H9 (cell line): ENCODE measurements at regions not wholly inside any gene's neighbourhood (a gene's known extent, or its start where the extent isn't known, plus 50 kb on each side); places are given as distances from the start of the nearest gene placed in this dataset.

Experiments used
- DNase-seq: peaks from one replicate; pipeline ENCODE4 v3.0.0-alpha.2; 2017
- H2AFZ ChIP-seq: one replicate; pipeline ENCODE4 v1.6.1; 2013; ENCODE audit warnings: mild to moderate bottlenecking, low read length, control low read depth, moderate library complexity
- H2AK5ac ChIP-seq: 2 replicates; pipeline ENCODE4 v1.6.1; 2013; ENCODE audit warnings: low read length, control low read depth, mixed read lengths; ENCODE audit not compliant: insufficient read length
- H2BK120ac ChIP-seq: one replicate; pipeline ENCODE4 v1.6.1; 2013; ENCODE audit warnings: low read depth, mild to moderate bottlenecking, low read length, control low read depth, inconsistent platforms; ENCODE audit not compliant: poor library complexity, severe bottlenecking
- H2BK12ac ChIP-seq: 2 replicates; pipeline ENCODE4 v1.6.1; 2013; ENCODE audit warnings: low read length, control low read depth, mixed read lengths, low read depth; ENCODE audit not compliant: insufficient read length
- H2BK15ac ChIP-seq: 2 replicates; pipeline ENCODE4 v1.6.1; 2013; ENCODE audit warnings: low read depth, low read length, control low read depth
- H2BK20ac ChIP-seq: one replicate; pipeline ENCODE4 v1.6.1; 2013; ENCODE audit warnings: low read depth, mild to moderate bottlenecking, low read length, control low read depth, inconsistent platforms; ENCODE audit not compliant: poor library complexity, severe bottlenecking
- H2BK5ac ChIP-seq: 2 replicates; pipeline ENCODE4 v1.6.1; 2013; ENCODE audit warnings: low read length, control low read depth, mixed read lengths; ENCODE audit not compliant: insufficient read length
- H3K14ac ChIP-seq: 2 replicates; pipeline ENCODE4 v1.6.1; 2013; ENCODE audit warnings: low read length, control low read depth; ENCODE audit not compliant: insufficient read depth
- H3K18ac ChIP-seq: 2 replicates; pipeline ENCODE4 v1.6.1; 2013; ENCODE audit warnings: low read depth, mild to moderate bottlenecking, mixed read lengths, low read length, control low read depth; ENCODE audit not compliant: insufficient read length
- H3K23ac ChIP-seq: 2 replicates; pipeline ENCODE4 v1.6.1; 2013; ENCODE audit warnings: low read length, control low read depth, mixed read lengths, low read depth; ENCODE audit not compliant: insufficient read length
- H3K23me2 ChIP-seq: 2 replicates; pipeline ENCODE4 v1.6.1; 2013; ENCODE audit warnings: low read depth, mild to moderate bottlenecking, mixed read lengths, low read length, control low read depth; ENCODE audit not compliant: insufficient read length, poor library complexity, severe bottlenecking
- H3K27ac ChIP-seq: 2 replicates; pipeline ENCODE4 v1.5.1; 2013; ENCODE audit warnings: low read length, control low read depth, mixed read lengths, low read depth; ENCODE audit not compliant: insufficient read length
- H3K27me3 ChIP-seq: 2 replicates; pipeline ENCODE4 v1.6.1; 2013; ENCODE audit warnings: low read length, control low read depth, inconsistent platforms; ENCODE audit not compliant: insufficient read depth
- H3K4ac ChIP-seq: 2 replicates; pipeline ENCODE4 v1.6.1; 2013; ENCODE audit warnings: low read depth, mild to moderate bottlenecking, control low read depth, inconsistent platforms, low read length, moderate library complexity
- H3K4me1 ChIP-seq: 2 replicates; pipeline ENCODE4 v1.6.1; 2013; ENCODE audit warnings: low read length, control low read depth, inconsistent platforms; ENCODE audit not compliant: insufficient read depth
- H3K4me2 ChIP-seq: 2 replicates; pipeline ENCODE4 v1.6.1; 2013; ENCODE audit warnings: low read length, control low read depth, mixed read lengths; ENCODE audit not compliant: insufficient read length, insufficient read depth
- H3K56ac ChIP-seq: 2 replicates; pipeline ENCODE4 v1.6.1; 2013; ENCODE audit warnings: low read depth, mild to moderate bottlenecking, mixed read lengths, low read length, control low read depth; ENCODE audit not compliant: insufficient read length
- H3K79me1 ChIP-seq: 2 replicates; pipeline ENCODE4 v1.6.1; 2013; ENCODE audit warnings: low read depth, mild to moderate bottlenecking, moderate library complexity, low read length, control low read depth, inconsistent platforms; ENCODE audit not compliant: insufficient read depth, poor library complexity, severe bottlenecking
- H3K79me2 ChIP-seq: 2 replicates; pipeline ENCODE4 v1.6.1; 2013; ENCODE audit warnings: low read length, control low read depth, inconsistent platforms; ENCODE audit not compliant: insufficient read depth
- H3K9ac ChIP-seq: 2 replicates; pipeline ENCODE4 v1.6.1; 2013; ENCODE audit warnings: low read length, control low read depth, mixed read lengths; ENCODE audit not compliant: insufficient read length; ENCODE audit errors: extremely low read depth
- H3K9me3 ChIP-seq: one replicate; pipeline ENCODE4 v1.6.1; 2013; ENCODE audit warnings: low read depth, low read length, inconsistent platforms; ENCODE audit not compliant: control insufficient read depth
- H3T11ph ChIP-seq: one replicate; pipeline ENCODE4 v1.6.1; 2013; ENCODE audit warnings: mild to moderate bottlenecking, low read length, control low read depth, inconsistent platforms
- H4K20me1 ChIP-seq: one replicate; pipeline ENCODE4 v1.6.1; 2013; ENCODE audit not compliant: control insufficient read depth, insufficient read length, insufficient read depth
- H4K5ac ChIP-seq: 2 replicates; pipeline ENCODE4 v1.6.1; 2013; ENCODE audit warnings: low read depth, mild to moderate bottlenecking, mixed read lengths, low read length, control low read depth; ENCODE audit not compliant: insufficient read length
- H4K8ac ChIP-seq: replicated peaks from 2 replicates; pipeline ENCODE4 v1.6.1; 2013; ENCODE audit warnings: low read length, control low read depth, mixed read lengths, low read depth; ENCODE audit not compliant: insufficient read length
- H4K91ac ChIP-seq: 2 replicates; pipeline ENCODE4 v1.6.1; 2013; ENCODE audit warnings: low read depth, mild to moderate bottlenecking, moderate library complexity, mixed read lengths, low read length, control low read depth; ENCODE audit not compliant: insufficient read length
- H3K27ac Mint-ChIP-seq, 3 experiments: 2 replicates in 2 of 3; 3 replicates in 1 of 3; pipeline ENCODE4 v1.8.0; 2020 to 2021; ENCODE audit warnings: mixed read lengths in 3 of 3, mild to moderate bottlenecking in 1 of 3, moderate library complexity in 1 of 3
- H3K27me3 Mint-ChIP-seq: 2 replicates; pipeline ENCODE4 v1.8.0; 2021; ENCODE audit warnings: low read depth, mild to moderate bottlenecking, moderate library complexity, mixed read lengths
- H3K36me3 Mint-ChIP-seq, 3 experiments: 2 replicates in 2 of 3; 3 replicates in 1 of 3; pipeline ENCODE4 v1.8.0; 2020 to 2021; ENCODE audit warnings: low read depth in 3 of 3, mixed read lengths in 3 of 3; ENCODE audit not compliant: insufficient read depth in 1 of 3
- H3K4me1 Mint-ChIP-seq, 2 experiments: 2 replicates each; pipeline ENCODE4 v1.8.0; 2020; ENCODE audit warnings: mixed read lengths in 2 of 2
- H3K4me3 Mint-ChIP-seq, 2 experiments: 2 replicates in 1 of 2; 3 replicates in 1 of 2; pipeline ENCODE4 v1.8.0; 2020 to 2021; ENCODE audit warnings: mild to moderate bottlenecking in 2 of 2, mixed read lengths in 2 of 2, moderate library complexity in 1 of 2
- H3K9me3 Mint-ChIP-seq, 2 experiments: 2 replicates in 1 of 2; 3 replicates in 1 of 2; pipeline ENCODE4 v1.8.0; 2020; ENCODE audit warnings: mild to moderate bottlenecking in 2 of 2, mixed read lengths in 2 of 2, moderate library complexity in 1 of 2
- WGBS: extraction: QIAGEN DNeasy Blood & Tissue Kit; methylation state at CpG from one replicate; pipeline ENCODE4 v1.1.7; 2013; ENCODE audit warnings: missing lambda C conversion rate, low lambda C conversion rate, mixed read lengths; ENCODE audit not compliant: insufficient read length; ENCODE audit errors: extremely low coverage; 5-methylcytosine and 5-hydroxymethylcytosine counted together
- TF ChIP-seq, protein P1 (sequence below): fragments of 200-600 bp; sonication (generic); conservative IDR thresholded peaks from 3 replicates; pipeline ENCODE4 v1.8.0; 2021; ENCODE audit warnings: antibody characterized with exemption, mild to moderate bottlenecking

DNA sequence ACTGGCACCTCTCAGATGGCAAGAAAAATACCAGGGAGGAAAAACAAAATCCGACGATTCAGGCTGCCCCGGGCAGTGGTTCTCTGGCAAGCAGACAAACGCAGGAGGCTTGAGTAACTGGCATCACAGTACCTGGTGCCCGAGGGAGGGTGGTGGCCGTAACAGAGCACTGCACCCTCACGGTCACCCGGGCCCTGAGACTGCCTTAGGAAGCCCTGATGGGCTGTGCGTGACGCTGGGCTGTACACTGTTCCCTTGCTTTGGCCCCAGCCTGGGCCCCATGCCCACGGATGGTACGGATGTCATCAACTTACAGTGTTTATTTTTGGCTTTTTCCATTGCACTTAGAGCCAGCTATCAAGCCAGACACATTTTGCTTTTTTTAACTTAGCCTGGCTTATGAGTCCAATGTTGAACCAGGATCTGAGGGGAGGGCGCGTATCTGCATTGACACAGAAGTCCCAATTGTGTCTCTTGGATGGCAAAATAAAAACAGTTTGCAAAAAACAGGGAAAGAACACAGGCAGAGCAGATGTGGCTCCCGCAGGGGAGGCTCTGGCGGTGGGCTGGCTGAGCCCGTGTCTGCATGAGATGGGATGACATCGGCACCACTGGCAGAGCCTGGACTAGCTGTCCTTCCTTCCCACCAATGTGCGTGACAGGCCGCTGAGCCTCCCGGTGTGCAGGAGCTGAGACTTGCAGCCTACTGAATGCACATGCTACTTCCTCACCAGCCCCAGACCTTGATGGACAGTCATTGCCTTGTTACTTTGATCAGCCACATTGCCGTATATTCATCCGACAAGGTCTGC lies 287.7 kb downstream of the FOXL1 start:
- H4K91ac ChIP-seq: no peak overlapping the region
- Mint-ChIP-seq H3K4me1 (no peaks in the 10 kb centered on the region), H3K36me3 (no peaks in the 10 kb centered on the region; a peak in 1 of 7 replicates), H3K27me3 (peaks cover 12% of the 10 kb centered on the region), H3K27ac (no peak overlapping the region), H3K9me3 (peaks cover 4% of the 10 kb centered on the region in 2 experiments; a peak in 3 of 5 replicates), H3K4me3 (no peak overlapping the region)
- H2BK12ac ChIP-seq: no peak overlapping the region
- no peak overlapping the region for H3K14ac ChIP-seq
- H3K79me2 ChIP-seq: no peaks in the 10 kb centered on the region
- no peak overlapping the region for H3T11ph ChIP-seq
- no peaks in the 10 kb centered on the region for H3K4me1 ChIP-seq
- no peak overlapping the region for H2BK15ac ChIP-seq
- H3K23ac ChIP-seq: no peak overlapping the region
- H2AFZ ChIP-seq: no peak overlapping the region
- H2BK120ac ChIP-seq: no peak overlapping the region
- peaks cover 5% of the 10 kb centered on the region for H3K9me3 ChIP-seq
- no peak overlapping the region for H3K4me2 ChIP-seq
- H3K27me3 ChIP-seq: no peaks in the 10 kb centered on the region
- no peaks in the 10 kb centered on the region for H4K20me1 ChIP-seq
- WGBS: no CpG with 5 or more reads among the region's 23 CpGs
- no peak for DNase-seq
- H2AK5ac ChIP-seq: no peak overlapping the region
- no peak overlapping the region for H2BK5ac ChIP-seq
- no peak overlapping the region for H3K18ac ChIP-seq
- H3K4ac ChIP-seq: no peak overlapping the region
- no peak overlapping the region for H3K9ac ChIP-seq
- H3K56ac ChIP-seq: no peak overlapping the region
- H3K79me1 ChIP-seq: no peaks in the 10 kb centered on the region
- TF ChIP-seq, protein P1, sequence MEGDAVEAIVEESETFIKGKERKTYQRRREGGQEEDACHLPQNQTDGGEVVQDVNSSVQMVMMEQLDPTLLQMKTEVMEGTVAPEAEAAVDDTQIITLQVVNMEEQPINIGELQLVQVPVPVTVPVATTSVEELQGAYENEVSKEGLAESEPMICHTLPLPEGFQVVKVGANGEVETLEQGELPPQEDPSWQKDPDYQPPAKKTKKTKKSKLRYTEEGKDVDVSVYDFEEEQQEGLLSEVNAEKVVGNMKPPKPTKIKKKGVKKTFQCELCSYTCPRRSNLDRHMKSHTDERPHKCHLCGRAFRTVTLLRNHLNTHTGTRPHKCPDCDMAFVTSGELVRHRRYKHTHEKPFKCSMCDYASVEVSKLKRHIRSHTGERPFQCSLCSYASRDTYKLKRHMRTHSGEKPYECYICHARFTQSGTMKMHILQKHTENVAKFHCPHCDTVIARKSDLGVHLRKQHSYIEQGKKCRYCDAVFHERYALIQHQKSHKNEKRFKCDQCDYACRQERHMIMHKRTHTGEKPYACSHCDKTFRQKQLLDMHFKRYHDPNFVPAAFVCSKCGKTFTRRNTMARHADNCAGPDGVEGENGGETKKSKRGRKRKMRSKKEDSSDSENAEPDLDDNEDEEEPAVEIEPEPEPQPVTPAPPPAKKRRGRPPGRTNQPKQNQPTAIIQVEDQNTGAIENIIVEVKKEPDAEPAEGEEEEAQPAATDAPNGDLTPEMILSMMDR: no peak
- H2BK20ac ChIP-seq: no peak overlapping the region
- H3K23me2 ChIP-seq: no peaks in the 10 kb centered on the region
- H3K27ac ChIP-seq: no peak overlapping the region
- no peak overlapping the region for H4K5ac ChIP-seq
- H4K8ac ChIP-seq: no peak overlapping the region
